GM19455 (cell line): ENCODE measurements at regions not wholly inside any gene's neighbourhood (a gene's known extent, or its start where the extent isn't known, plus 50 kb on each side); places are given as distances from the start of the nearest gene placed in this dataset.
"Not testable (repeated sequence)": the region's sequence is repeated elsewhere in the genome, so short reads cannot be mapped to it uniquely, and the experiment has no call there.

Source experiments
- ATAC-seq: cut with Tn5 transposase; IDR thresholded peaks from one replicate; pipeline ENCODE4 v1.9.1; 2021; ENCODE audit not compliant: unreplicated experiment

DNA sequence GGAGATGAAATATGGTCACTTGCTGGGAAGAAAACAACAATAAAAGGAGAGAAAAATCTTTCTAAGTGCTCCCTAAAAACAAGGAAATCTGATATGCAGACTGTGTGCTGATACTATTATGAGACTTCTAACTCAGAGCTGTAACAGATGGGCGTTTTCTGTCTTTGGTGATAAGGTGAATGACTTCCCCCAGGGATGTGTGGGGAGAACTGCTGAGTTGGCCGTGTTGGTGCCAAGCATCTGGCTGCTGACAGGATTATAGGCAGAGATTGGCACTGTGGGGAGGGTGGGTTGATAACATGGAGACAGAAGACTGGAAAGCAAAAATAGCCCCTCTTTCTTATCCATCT, 438.5 kb upstream of the PLXNA2 start:
- no peak for ATAC-seq

DNA sequence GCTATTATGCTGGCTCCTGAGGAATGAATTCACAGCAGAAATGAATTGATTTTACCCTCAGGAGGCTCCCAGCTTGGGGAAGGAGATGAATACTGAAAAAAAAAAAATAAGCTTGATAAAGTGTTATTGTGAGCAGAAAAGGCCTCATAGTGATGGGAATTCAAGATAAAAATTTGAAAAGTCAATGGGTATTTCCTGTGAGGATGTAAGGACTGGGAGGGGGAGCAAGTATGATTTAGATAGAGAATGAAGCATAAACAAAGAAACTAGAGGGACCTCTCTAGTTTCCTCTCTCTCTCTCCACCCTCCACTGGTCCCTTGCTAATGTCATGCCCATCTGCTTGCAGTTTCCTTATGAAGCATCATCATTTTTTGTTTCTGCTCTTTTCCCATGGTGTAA, 439.0 kb upstream of the PLXNA2 start:
- ATAC-seq = no peak

DNA sequence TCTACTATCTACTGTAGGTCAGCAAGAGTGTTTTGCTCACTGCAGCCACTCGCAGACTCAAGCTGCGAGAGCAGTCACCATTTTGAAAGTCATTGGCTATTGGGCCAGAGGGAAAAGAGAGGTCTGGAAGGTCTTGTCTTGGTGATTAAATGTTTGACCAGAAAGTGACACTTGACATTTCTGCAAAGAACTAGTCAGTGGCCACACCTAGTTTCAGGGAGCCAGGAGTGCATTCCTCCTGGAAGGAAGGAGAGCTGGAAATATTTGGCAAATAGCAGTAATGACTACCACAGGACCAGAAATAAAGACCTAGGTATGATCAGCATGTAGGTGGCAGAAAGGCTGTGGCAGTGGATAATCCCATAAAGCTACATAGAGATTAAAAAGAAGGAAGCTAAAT, 440.0 kb upstream of the PLXNA2 start:
- ATAC-seq = no peak

DNA sequence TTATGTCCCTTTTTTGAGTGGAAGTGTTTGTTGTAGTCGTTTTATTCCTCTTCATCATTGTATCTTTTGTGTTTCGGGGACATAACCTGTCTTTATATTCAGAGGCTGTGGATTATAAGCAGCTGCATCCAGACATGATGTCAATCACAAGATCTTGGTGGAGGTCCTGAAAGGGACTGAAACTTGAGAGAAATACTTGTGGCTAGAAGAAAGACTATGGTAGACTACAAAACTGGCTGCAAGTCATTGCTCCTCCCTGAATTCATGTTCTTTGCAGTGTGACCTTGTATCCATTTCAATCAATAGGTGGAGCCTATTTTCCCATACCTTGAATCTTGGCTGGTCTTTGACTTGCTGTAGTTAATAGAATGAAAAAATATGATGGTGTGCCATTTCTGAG, 442.4 kb upstream of the PLXNA2 start:
- ATAC-seq = no peak

DNA sequence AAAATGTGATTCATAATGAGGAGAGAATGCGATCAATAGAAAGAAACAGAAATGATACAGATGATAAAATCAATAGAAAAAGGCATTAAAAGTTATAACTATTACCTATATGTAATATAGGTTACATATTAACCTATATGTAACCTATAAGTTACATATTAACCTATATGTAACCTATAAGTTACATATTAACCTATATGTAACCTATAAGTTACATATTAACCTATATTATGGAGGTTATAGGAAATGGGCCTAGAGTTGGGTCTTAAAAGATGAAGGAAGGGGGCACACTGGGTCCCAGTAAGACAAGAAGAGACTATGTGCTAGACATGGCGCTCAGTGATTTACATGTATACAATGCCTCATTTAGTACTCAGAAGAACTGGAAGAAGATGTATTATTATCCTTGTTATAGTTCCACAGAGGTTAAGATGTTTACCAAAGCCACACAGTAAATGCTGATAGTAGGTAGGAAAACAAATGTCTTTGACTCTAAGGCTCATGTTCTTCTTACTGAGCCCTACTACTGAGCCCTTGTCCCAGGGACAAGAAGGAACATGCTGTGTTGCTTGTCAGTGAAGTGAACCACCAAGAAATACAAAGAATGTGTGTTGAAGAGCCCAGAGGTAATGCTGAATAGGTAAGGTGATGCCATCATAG, 444.6 kb upstream of the PLXNA2 start:
- ATAC-seq = no peak

DNA sequence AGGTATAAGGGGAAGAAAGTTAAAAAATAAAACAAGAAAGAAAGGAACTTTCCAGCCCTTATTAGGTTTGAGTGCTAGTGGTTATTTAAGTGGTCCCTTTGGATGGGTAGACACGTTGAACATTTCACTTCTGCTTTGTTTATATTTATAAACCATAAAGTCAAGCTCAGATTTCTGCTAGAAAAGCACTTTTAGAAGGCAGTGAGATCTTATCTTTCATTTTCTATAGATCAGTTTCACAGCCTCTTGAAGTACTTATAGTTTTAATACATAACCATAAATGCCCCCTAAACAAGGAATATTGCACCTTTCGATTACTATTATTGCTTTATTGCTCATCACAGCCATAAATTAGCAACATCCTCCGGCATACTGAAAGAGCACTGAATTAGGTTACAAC, 446.8 kb upstream of the PLXNA2 start:
- no peak for ATAC-seq

DNA sequence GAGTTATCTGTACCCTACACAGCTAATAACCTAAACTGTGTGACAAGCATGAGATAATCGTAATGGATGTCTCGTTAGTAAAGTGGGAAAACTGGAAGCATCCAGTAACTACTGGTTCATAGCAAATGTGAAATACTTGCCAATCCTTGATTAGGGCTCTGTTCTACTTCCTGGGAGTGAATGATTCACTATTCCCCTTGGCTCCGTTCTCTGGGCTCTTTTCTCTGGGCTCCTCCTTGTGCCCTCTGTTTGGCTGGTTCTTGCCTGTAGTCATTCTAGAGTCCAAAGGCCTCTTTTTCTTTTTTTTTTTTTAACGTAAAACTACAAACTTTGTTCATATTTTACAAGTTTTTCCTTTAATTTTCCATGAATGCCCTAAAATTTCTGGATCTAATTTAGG, 465.8 kb upstream of the PLXNA2 start:
- ATAC-seq = no peak

DNA sequence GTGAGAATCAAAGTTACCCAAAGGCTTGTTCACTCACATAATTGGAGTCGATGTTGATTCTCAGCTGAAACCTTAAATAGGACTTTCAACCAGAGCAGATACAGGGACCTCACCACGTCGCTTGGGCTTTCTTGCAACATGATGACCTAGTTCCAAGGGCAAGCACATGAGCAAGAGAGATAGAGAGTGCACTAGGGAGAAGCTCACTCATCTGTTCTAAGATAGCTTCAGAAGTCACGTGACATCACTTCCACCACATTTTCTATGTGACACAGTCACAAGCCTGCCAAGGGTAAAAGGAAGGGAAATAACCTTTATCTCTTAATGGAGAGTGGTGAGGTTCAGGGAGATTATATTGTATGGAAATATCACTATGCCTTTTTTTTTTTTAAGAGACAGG, 470.1 kb upstream of the PLXNA2 start:
- no peak for ATAC-seq

DNA sequence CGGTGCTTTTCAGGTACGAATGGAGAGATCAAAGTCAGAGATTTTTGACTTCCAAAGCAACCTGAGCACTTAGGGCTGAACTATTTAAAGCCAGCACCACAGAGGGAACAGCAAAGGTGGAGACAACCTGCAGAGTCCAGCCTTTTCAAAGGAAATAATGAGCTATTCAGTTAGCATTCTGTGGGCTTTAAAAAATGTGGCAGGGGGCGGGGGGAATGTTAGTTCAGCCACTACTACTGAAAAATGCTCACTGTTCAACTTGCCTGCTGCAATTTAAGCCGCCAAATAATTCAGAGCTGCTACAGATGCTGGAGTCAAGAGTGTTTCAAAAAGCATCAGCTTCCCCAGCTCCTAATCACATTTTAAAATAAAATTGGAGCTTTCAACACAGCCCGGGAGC, 473.3 kb upstream of the PLXNA2 start:
- ATAC-seq = no peak

DNA sequence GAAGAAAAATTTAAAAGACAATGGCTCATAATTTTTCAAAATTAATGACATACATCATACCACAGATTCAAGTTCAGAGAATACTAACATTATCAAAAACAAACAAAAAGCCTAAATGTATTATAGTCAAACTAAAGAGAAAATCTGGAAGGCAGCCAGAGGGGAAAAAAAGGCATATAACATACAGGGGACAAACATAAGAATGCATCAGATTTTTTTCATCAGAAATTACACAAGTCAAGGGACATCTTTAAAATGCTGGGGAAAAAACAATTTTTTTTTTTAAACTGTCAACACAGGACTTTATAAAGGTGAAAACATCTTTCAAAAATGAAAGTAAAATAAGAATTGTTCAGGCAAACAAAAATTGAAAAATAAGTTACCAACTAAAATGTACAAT, 478.4 kb upstream of the PLXNA2 start:
- no peak for ATAC-seq

DNA sequence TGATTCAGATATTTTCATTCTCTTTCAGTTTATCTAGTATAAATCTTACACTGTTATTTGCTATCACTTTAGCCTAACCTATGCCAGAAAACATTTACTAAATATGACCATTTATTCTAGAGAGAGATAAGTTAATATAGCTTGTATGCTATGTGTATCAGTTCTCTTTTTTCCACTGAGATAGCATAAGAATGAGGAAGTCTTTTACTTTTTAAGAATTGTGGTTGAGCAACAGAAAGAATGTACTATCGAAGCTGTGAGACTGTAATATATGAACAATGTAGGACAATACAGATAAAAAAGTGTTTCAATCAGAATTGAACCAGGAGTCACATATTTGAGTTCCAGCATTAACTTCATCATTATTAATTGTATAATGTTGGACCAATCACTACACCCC, 479.9 kb upstream of the PLXNA2 start:
- ATAC-seq = no peak

DNA sequence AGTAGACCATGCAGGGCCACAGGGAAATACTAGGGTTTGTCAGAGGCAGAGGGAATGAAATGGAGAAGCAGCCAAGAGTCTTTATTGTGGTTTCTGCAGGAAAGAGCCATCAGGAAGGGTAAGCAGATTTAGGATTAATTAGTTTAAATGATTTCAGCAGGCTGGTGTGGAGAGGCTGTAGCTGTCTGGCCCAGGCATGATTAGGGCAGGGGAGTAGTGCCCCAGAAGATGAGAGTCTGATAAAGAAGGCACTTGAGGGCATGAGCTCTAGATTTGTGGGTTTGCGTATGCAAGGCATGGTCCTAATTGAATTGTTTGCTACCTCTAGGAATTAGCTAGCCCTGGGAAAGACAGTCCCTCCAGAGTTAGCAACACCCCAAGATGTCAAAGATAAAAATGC, 484.6 kb upstream of the PLXNA2 start:
- ATAC-seq = no peak

DNA sequence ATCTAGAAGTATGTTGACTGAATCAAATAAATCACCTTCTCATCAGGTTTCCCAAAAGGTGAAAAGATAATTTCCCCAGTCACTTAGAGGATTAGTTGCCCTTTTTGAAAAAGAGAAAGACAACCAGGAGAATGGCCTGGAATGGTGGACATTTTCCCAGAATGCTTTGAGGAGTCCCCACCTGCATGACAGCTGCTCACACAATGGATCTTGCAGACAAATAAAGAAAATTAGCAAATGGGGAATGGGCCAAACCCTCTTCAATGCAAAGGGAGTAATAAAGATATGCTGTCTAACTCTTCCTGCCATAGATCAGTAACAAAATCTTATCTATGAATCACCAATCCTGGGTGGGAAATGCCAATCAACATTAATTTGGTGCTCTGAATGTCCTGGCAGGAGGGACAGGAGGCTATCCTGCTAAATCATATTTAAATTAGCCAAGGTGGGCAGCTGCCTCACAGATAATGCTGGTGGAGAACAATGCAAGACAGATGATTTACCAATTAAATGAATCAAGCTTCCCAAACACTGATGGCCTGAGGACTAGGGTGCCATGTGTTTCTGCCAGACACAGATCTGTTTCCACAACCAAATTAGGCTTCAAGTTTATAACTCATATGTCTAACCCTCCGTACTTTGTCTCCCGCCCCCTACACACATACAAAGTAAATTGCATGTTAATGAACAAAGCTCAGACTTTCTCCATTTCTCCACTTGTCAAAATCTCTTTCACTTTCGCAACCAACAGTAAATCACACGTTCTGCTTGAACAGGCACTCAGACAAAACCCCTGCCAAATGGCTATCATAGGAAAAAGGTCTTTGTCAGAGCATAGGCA, 488.0 kb upstream of the PLXNA2 start:
- ATAC-seq = peak; percentile 92

DNA sequence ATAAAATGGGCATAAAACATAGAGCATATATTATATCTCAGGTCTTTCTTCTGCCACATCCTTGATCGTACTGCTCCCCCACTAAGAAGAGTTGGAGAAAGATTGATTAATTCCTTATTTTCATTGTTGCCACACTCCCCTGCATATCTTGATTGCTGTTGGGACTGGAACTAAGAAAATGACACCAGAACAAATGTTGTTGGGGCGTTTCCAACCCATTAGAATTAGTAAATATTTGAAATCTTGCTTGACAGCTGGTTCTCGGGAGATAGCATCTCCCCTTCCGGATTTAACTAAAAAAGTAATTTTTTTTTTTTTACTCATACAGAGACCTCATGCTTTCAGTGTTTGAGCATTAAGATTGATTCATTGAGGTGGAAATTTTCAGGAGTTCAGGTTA, 493.0 kb upstream of the PLXNA2 start:
- no peak for ATAC-seq

DNA sequence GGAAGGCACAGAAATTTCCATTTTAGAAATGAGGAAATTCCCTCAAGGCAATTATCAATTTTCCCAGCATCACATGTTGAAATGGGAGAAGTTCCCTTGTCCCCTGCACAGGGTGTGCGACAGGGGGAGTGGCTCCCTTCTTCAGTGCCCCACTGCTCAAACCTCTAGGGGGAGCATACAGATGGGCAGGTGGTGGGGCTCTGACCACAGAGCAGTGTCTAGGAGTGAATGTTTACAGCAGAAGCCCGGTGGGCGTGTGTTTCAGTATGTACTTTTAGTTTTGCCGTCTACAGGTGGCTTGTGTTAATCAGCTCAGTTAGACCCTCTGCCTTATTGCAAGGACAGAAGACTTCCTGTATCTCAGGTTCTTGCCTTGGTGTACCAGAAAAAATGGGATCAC, 493.7 kb upstream of the PLXNA2 start:
- ATAC-seq = peak; percentile 73

DNA sequence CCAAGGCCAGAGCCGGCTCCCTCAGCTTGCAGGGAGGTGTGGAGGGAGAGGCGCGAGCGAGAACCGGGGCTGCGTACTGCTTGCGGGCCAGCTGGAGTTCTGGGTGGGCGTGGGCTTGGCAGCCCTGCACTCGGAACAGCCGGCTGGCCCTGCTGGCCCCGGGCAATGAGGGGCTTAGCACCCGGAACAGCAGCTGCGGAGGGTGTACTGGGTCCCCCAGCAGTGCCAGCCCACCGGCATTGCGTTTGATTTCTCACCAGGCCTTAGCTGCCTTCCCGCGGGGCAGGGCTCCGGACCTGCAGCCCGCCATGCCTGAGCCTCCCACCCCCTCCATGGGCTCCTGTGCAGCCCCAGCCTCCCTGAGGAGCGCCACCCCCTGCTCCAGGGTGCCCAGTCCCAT, 495.5 kb upstream of the PLXNA2 start:
- not testable (repeated sequence) for ATAC-seq

DNA sequence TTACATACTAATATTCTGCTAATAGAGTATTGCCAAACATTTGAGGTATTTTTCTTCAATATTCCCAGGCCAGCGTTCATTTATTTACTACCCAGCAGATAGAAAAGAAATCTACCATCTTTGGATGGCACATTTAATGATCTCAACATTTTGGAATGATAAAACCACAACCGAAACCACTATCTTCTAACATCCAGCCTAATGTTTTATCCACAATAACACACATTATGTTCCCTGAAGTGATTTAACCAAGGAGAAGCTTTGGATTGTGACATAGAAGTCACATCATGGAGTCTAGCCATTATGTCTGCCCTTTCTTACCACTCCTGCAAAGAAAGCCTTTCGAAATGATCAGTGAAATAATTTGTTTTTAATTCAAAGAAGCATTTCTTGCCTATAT, 497.1 kb upstream of the PLXNA2 start:
- ATAC-seq = no peak

DNA sequence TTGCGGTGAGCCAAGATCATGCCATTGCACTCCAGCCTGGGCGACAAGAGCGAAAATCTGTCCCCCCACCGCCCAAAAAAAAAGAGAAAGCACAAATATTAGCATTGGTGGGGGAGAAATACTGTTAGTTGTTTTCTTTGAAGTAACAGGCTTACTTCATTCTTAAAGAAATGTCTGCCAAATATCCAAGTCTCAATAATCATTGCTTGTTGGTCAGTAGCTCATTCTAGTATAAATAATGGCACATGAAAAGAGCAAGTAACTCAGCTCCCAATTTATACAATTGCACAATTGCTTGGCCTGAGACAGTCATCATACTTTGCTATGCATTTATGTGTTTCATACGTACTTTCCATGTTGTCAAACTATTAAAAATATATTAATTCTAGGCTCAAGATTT, 499.2 kb upstream of the PLXNA2 start:
- ATAC-seq = no peak

DNA sequence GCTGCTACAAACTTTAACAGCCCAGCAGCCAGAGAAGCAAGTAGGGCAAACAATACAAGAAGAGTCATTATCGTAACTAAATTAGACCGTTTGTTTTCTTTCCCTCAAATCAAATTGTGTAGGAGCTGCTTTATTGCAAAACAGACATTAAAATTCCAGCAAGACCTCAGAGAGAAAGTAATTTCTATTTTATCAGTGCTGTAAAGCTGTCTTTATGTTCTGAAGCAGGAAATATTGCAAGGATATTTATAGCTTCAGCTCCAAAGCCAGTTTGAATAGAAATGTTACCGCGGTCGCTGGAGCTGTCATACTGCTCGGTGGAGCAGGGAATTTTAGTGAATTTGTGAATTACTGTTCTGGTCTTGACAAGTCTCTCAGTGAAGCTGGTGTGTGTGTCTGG, 503.8 kb upstream of the PLXNA2 start:
- no peak for ATAC-seq

DNA sequence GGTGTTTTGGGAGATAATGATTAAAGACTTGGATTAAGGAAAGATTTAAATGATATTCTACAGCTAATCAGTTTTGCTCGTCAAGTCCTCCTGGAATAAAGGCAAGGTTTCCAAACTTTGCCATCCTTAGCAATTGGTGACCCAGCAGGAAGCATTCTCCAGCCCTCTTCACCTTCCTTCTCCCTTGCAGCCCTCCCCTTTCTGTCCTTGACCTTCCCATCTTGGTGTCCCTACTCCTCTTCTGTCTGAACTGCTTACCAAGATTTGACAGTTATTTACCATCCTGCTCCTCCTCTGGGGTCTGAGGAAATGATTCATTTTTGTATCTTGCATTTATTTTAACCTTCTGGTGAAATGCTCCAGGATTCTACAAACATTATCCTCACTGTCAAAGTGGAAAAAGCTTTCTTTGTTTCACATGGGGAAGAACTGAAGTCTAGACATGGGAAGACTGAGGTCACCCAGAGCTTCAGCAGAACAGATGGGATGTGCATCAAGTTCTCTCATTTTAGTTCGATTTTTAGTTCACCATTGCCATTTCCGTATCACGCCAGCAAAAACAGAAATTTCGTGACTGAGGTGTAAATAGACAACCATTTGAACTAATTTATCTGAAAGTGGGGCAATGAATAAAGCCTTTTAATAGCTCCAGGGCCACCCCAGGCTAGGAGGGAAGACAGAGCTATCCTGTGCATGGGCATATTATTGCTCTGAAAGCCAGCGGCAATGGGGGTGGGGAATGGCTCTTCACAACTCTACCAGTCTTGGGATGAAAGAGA, 504.4 kb upstream of the PLXNA2 start:
- ATAC-seq = no peak

DNA sequence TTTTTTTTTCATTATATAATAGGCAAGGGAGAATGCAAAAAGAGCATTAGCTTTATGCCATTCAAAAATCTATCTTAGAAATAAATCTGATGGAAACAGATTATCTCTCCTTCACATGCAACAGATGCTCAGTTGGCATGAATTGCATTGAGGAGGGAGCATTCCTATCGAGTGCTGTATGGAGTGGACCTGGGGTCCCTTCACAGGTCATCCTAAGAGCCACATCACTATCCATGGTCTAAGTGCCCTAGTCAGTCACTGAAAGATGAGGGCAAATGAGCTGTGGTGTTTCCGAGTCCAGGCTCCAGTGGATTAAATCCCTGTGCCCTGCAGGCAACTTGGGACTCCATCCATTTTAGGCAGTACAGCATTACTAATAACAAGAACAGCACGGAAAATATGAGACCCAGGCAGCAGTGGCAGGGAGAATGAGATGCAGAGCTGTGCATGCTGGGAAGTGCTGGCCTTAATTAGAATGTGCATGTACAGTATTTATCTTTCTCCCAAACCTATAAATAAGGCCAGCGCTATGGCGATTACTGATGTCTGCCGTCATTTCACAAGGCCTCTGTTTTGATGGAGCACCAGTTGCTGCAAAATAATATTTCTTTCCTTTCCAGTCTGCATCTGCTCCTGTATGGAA, 512.3 kb upstream of the PLXNA2 start:
- no peak for ATAC-seq

DNA sequence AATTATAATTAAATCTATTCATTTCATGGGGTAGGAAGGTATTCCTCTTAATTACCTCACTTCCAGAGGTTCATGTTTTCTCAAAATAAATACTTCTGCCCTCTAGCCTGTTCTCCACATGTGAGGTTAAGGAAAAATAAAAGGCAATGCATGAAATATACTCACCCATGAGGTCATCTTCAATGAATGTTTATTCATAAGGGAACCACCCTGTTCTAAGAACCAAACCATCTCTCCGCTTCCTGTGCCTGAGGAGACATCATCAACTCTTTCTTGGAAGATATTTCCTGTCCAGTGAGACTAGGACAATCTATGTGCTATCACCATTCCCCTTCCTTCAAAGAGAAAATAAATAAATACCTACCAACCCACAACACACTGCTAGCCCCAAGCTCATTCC, 513.7 kb upstream of the PLXNA2 start:
- no peak for ATAC-seq
